C4-2B (cell line): ENCODE measurements at regions not wholly inside any gene's neighbourhood (a gene's known extent, or its start where the extent isn't known, plus 50 kb on each side); places are given as distances from the start of the nearest gene placed in this dataset.

Experiments used
- ZFX ChIP-seq: fragments of 450-650 bp; IDR thresholded peaks from 2 replicates; pipeline ENCODE4 v1.6.1; 2017
- TF ChIP-seq, protein P1 (sequence below): fragments of 450-650 bp; conservative IDR thresholded peaks from 2 replicates; pipeline ENCODE4 v1.5.1; 2017; ENCODE audit warnings: mild to moderate bottlenecking

DNA sequence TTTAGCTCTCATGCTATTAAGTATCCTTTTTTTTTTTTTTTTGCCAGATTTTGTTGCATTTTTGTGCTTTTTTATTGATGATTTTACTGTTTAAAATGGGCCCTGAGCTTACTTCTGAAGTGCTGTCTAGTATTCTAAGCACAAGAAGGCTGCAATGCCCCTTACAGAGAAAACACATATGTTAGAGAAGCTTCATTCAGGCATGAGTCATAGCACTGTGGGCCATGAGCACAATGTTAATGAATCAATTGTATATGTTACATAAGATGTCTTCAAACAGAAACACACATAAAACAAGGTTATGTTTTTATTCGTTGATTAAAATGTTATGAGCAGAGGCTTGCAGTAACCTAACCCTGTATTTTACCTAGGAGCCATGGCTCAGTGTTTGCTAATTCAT is 117.8 kb upstream of the C11orf87 start:
- TF ChIP-seq, protein P1, sequence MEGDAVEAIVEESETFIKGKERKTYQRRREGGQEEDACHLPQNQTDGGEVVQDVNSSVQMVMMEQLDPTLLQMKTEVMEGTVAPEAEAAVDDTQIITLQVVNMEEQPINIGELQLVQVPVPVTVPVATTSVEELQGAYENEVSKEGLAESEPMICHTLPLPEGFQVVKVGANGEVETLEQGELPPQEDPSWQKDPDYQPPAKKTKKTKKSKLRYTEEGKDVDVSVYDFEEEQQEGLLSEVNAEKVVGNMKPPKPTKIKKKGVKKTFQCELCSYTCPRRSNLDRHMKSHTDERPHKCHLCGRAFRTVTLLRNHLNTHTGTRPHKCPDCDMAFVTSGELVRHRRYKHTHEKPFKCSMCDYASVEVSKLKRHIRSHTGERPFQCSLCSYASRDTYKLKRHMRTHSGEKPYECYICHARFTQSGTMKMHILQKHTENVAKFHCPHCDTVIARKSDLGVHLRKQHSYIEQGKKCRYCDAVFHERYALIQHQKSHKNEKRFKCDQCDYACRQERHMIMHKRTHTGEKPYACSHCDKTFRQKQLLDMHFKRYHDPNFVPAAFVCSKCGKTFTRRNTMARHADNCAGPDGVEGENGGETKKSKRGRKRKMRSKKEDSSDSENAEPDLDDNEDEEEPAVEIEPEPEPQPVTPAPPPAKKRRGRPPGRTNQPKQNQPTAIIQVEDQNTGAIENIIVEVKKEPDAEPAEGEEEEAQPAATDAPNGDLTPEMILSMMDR, result no peak
- no peak for TF ChIP-seq ZFX
